ENCODE measurements at regions not wholly inside any gene's neighbourhood (a gene's known extent, or its start where the extent isn't known, plus 50 kb on each side); places are given as distances from the start of the nearest gene placed in this dataset.
"Not testable (repeated sequence)": the region's sequence is repeated elsewhere in the genome, so short reads cannot be mapped to it uniquely, and the experiment has no call there.

DNA sequence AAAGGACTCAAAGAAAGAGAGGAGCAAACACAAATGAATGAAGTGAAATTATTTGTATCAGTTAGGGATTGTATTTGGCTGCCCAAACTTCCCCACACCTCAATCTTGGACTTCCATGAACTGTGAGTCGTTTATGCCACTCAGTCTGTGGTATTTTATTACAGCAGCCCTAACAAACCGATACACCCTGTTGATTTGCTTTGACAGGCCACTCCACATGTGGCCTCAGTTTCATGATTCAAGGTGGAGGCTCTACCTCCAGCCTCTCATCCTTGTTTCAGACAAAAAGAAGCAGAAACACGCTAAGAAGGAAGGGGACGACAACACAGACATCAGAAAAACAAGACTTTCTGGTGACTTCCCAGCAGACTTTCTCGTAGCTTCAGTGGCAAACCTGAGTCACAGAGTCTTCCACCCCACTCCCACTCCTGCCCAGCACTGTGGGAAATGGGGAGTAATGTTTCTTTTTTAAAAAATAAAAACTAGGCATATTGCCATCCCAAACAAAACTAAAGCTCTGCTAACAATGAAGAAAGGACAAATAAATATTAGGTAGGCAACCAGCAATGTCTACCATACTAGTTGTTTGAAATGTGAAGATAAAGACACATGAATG, 52.2 kb upstream of the ABCA1 start:
- intact Hi-C loops (cut with micrococcal nuclease), result no loop called here

DNA sequence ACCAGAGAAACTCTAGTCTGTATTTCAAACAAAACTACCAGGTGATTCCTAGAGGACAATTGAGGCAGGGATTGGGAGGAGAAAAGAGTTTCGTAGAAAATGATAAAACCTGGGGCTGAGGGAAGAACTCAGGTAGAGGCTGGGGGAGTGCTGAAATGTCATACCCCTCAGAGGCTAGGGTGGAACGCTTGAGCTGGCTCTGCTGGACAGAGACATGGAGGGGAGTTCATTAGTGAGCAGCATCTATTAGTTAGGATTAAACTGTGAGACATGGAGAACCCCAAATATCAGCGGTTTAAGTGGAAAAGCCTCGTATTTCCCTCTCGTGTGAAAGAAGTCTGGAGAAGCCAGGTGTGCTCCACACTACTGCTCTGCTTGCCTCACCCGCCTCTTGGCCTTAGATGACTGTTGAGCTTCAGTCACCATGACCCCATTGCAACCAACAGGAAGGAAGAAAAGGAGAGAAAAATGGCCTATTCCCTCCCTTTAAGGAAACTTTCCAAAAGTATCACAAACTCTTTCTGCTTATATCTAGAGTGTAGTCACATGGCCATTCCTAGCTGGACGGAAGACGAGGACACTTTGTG, 53.7 kb upstream of the ABCA1 start:
- intact Hi-C loops (cut with micrococcal nuclease), result no loop called here

DNA sequence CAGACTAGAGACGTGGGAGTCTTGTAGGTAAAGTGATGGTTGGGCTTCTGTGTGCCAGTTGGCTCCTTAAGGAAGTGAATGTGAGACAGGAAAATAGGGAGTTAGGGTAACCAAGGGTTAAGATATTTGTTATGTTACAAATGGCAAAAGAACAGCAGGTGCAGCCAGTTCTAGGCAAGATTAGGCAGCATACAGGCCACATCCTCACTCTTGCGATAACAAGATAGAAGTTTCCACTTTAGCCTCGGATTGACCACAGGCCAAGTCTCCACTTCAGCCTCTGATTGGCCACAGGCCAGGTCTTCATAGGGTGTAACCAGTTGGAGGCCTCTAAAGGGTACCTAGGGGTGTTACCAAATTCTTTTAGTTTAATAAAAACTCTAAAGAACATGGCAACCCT, 54.6 kb upstream of the ABCA1 start:
- intact Hi-C loops (cut with micrococcal nuclease), result no loop called here

DNA sequence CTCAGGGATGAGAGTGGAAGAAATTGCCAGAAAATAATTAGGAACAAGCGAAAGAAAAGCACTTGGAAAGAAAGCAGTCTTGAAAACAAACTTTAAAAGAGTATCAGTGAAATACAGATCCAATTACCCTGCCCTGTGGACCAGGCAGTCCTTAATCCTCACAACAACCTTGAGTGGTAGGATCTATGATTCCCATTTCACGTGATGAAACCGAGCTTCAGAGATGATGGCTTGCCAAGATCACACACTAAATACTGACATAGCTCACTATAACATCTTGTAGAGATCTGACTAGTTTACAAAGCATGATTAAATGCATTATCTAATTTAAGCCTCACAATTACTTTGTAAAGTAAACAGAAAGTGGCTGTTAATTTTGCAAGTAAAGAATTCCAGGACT, 55.5 kb upstream of the ABCA1 start:
- intact Hi-C loops (cut with micrococcal nuclease), result no loop called here

DNA sequence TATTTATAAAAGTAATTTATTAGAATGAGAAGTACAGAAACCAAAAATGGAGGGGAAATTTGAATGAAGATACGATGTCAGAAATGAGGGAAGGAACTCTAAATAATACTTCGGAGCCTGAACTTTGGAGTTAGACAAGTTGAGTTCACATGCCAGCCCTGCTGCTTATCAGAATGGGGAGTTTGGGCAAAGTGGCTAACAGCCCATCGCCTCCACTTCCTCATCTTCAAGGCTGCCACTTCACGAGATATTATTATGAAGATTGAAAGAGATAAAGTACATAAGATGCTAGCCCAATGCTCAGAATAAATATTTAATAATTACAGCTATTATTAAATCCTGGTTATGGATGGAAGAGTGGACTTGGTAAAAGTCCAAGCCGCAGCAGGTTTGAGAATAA, 56.2 kb upstream of the ABCA1 start:
- intact Hi-C loops (cut with micrococcal nuclease), result loop anchor here (1.0 kb wide), 1 partner anchor 16 kb away; no protein-coding TSS in a partner anchor

DNA sequence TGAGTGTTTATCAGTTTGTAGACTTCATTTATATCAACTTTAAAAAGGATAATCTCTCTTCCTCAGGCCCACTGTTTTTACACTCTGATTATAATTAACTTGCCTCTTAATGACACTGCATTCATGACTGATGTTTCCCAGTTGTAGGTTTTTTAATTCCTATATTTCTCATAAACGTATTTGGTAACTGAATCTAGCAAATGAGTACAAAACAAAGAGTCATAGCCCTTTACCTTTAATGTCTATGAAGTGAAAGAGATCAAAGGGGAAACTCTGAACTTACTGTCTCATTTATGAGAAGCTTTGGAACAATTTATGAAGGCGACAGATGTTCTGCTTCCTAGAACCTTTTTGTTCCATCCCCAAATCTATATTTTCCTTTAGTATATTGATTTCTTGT, 56.6 kb upstream of the ABCA1 start:
- intact Hi-C loops (cut with micrococcal nuclease), result loop anchor here (1.0 kb wide), 1 partner anchor 16 kb away; no protein-coding TSS in a partner anchor

DNA sequence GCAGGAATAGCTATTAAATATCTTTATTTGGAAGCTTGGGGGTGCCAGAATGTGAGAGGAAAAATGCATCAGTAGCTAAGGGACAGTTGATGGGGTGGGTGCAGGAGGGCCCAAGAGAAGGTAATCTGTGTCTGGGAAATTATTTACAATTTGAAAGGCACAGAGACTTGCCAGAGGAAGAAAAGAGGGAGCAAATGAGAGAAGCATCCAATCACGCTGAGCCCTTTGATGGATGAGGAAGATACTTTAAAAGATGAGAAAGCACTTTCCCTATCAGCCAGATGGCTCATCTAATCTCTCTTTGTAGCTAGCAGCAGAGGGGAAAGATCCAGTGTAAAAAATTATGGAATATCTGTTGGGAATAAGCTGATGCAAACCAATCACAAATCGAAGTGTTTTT, 57.0 kb upstream of the ABCA1 start:
- intact Hi-C loops (cut with micrococcal nuclease), result loop anchor here (1.0 kb wide), 1 partner anchor 17 kb away; no protein-coding TSS in a partner anchor

DNA sequence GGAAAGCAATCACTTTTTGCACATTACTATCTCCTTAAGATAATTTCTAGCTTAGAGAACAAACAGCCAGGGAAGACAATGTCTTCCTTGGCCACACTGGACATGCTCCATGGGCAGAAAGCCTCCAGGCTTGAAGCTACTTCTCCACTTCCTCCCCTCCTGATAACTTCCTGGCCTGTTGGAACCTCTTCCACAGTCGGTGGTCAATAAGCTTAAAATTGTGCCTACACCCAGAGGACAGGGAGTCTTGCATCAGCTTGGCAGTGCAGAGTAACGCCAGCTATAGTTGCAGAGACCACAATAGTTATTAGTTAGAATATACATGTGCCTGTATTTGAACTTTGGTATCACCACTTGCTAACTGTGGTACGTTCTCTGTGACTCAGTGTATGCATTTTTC, 58.1 kb upstream of the ABCA1 start:
- intact Hi-C loops (cut with micrococcal nuclease), result no loop called here

DNA sequence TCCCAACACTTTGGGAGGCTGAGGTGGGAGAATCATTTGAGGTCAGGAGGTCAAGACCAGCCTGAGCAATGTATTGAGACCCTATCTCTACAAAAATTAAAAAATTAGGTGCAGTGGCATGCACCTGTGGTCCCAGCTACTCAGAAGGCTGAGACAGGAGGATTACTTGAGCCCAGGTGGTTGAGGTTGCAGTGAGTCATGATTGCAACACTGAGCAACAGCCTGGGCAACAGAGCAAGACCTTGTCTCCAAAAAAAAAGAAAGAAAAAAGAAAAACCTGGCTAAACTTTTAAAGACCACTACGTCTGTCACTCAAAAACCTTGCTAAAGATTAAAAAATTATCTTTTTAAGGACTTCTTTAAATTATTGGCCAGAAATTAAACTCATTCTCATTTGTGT, 59.8 kb upstream of the ABCA1 start:
- intact Hi-C loops (cut with micrococcal nuclease), result no loop called here

DNA sequence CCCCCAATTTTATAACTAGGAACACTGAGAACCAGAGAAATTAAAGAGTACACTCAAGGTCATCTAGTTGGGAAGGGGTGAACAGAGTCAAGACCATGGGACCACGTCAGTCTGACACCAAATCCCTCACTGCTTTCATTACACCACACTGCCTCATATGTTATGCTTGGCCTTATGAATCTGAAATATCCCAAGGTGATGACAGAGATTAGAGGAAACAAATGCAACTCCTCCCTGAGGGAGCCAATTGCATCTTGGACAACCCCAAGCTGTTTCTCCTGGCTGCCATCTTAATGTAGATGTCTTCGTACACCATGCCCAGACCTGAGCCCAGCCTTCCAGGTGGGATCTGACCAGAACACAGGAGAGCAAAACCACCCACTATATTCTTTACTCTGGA, 60.6 kb upstream of the ABCA1 start:
- intact Hi-C loops (cut with micrococcal nuclease), result no loop called here

DNA sequence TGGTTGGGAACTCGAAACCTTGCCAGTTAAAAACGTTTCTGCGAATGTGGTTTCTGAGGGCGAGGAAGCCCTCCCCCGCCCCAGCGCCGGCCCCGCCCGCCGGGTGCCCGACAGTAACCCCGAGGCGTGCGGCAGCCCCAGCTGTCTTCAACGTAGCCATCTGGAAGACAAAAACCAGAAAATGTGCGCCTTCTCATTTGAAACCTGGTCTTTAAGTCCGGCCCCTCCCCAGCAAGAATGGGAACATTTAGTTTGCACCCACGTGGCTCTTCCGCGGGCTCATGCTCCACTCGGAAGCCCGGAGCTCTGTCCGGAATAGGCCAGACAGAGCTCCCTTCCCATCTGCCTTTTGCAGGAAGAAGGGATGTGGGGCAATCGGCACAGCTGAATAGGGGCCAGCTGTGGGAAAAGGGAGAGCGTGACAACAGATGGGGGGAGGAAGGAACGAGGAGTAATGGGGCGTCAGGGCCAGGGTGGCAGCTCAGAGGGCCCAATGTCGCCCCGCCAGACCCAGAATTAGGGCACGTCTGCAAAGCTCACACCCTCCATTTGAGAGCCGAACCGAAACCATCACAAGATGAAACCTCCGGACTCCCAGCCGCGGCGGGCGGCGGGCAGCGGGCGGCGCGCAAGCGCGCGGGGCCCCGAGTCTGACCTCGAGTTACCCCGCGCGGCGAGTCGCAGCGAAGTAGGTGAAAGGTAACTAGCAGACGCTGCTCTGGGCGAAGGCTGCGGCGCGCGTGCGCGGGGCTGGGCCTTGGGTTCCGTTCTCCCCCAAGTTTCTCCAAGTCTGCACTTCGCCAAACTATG, 63.4 kb upstream of the ABCA1 start:
- intact Hi-C loops (cut with micrococcal nuclease), result loop anchor here (1.0 to 5.0 kb wide), 15 partner anchors 23 to 896 kb away; partner anchors contain the start of genes ABCA1, FKTN, FSD1L and NIPSNAP3A

DNA sequence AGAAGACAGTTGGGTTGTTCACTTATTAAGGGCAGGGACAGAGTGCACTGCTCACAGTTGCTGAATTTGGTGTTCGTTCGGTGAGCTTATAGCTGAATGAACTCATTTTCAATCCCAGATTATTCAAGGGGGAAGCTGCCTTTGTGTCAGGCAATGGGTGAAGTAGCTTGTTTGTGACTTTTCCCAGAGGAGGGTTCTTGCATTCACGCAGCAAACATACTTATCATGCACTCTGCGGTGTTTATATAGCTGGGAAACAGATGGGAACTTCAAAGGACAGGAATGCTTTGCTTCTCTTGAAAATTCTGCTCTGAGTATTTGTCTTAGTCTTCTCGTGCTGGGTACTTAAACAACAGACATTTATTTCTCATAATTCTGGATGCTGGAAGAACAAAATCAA, 64.7 kb upstream of the ABCA1 start:
- intact Hi-C loops (cut with micrococcal nuclease), result loop anchor here (5.0 kb wide), 3 partner anchors 130 to 565 kb away; partner anchors contain the start of gene FKTN

DNA sequence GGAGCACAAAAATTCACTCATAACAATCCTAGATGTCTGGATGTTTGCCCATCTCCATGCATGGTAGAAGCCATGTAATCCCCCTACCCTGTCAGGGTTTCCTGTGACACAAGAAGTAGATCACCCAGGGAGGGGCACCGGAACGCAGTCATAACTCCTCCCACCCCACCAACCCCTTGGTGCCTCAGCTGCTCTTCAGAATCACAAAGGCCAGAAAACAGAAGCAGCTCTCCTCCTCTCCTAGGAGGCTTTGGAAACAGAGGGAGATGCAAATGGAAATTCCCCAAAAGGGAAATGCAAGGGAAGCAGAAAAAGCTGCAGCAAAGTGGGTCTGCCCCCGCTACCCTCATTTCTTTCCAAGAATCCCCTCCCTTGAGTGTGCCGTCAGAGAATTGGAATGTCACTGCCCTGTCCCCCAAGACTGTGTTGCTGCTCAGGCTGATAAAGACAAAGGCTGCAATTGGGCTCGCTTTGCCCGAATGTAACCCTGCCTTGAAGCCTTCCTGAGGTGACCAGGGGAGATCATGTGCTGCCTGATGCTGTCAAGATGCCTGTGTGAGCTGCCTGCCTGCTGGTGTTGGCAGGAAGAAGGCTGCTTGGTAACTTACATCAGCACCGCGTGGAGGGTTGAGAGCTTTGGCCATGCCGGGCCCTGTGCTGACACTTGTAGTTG, 65.5 kb upstream of the ABCA1 start:
- intact Hi-C loops (cut with micrococcal nuclease), result loop anchor here (5.0 kb wide), 3 partner anchors 131 to 564 kb away; partner anchors contain the start of gene FKTN

DNA sequence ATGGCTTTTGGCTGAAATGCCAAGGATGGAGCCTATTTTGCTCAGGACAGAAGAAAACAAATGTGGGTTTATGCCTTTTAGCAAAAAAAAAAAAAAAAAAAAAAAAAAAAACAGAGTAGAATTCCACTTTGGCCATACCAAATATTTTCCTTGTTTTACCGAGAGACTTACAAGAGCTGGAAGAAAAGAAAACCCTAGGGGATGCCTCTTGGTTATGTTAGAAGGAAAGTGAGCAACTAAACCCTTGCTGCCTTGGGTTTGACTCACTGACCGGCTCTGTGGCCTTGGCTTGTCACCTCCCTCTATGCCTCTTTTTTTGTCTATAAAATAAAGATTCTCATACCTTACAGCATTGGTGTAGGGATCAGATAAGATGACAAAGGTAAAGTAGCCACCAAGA, 69.6 kb upstream of the ABCA1 start:
- intact Hi-C loops (cut with micrococcal nuclease), result no loop called here

DNA sequence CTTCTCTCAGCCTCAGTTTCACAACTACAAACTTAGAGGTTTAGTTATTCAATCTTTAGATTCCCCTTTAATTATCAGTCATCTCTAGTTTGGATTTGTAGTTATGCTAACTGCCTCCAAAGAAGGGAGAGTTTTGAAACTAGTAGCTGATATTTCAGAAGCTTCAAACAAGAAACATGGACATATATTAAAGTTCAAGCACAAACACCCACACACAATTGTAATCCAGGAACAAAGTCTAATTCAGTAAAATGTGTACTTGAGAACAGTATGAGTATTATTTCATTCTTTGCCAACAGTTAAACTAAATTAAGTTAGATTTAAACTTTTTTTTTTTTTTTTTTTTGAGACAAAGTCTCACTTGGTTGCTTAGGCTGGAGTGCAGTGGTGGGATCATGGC, 71.2 kb upstream of the ABCA1 start:
- intact Hi-C loops (cut with micrococcal nuclease), result no loop called here

DNA sequence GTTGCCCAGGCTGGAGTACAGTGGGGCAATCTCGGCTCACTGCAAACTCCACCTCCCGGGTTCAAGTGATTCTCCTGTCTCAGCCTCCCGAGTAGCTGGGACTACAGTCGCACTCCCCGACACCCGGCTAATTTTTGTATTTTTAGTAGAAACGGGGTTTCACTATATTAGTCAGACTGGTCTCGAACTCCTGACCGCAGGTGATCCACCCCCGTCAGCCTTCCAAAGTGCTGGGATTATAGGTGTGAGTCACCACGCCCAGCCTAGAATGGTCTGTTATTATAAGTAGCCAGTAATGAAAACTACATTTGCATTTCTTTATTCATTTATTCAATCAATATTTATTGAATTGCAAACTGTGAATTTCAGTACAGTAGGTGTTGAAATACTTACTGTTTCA, 72.6 kb upstream of the ABCA1 start:
- intact Hi-C loops (cut with micrococcal nuclease), result not testable (repeated sequence)

DNA sequence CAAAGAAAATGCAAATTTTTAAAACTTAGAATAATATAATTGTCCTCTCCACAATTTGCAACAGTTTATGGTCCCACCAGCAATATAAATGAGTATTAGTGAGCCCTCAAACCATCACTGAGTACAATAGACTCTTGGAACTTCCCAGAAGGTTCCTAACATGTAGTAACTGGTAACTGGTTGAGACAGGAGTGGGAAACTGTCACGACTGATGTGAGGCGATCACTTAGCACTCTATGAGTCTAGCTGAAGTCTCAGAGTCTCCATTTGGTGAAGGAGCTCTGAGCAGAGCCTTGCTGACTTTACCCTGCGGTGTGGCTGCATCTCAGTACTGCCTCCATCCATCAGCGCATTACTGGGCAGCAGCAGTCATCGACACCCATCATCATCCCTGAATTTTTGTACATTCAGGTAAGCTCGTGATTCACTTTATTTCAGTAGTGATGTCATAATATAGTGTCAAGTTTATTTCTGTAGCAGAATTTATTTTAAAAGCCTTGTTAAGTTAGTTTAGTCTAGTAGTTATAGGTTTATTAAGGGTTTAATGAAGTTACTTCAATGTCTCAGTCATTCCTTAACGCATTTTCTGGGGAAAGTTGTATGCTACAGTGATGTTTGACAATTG, 76.6 kb upstream of the ABCA1 start:
- intact Hi-C loops (cut with micrococcal nuclease), result no loop called here

DNA sequence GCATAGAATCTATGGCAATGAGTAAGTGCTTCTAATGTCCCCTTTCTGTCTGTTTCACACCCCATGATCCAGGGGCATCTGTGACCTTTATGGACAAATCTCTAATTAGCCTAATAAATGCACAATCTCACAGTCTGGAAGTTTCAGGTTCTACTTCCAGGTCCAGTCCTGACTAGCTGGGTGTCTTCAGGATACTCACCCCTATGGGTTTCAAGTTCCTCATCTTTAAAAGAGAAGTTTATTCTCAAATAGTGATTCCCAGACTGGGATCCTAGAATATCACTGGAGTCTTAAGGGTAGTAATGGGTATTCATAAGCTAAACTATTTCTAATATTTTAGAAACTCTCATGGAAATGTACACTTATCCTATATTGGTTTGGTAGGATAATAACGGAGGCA, 77.2 kb upstream of the ABCA1 start:
- intact Hi-C loops (cut with micrococcal nuclease), result no loop called here

DNA sequence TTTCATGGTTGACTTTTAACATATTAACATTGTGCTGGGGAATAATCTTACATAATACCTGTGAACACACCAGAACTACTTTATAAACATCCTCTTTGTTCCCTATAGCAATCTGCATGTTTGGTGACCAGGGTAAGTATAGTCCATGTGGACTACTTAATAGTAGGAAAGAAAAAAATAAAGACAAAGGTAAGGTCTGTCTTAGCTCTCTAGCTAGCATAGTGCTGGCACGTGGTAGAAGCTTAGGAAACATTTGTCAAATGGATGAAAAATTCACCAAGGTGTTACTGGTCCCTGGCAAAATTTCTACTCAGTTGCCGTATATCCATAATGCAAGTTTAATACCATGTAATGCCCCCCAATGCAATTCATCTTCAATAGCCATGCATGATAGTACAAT, 78.6 kb upstream of the ABCA1 start:
- intact Hi-C loops (cut with micrococcal nuclease), result no loop called here

DNA sequence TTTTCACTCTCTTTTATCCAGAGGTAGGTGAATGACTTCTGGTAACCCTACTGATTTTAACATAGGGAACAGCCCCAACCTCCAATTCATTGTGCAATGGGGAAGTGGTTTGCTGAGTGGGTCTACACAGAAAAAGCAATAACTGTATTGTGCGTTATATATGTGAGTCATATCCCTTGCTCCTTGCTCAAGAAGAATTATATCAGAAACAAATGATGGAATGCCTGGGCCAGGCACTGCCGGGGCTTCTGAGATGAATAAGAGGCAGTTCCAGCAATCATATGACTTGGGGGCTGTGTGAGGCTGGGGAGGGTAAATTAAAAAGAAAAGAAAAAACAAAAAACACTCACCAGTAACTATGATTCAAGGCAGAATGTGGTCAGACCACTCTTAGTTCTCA, 79.2 kb upstream of the ABCA1 start:
- intact Hi-C loops (cut with micrococcal nuclease), result no loop called here

DNA sequence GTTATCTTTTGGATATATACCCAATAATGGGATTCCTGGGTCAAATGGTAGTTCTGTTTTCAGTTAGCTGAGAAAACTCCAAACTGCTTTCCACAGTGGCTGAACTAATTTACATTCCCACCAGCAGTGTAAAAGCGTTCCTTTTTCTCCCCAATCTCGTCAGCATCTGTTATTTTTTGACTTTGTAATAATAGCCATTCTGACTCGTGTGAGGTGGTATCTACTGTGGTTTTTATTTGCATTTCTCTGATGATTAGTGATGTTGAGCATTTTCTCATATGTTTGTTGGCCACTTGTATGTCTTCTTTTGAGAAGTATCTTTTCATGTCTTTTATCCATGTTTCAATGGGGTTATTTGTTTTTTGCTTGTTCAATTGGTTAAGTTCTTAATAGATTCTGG, 82.1 kb upstream of the ABCA1 start:
- intact Hi-C loops (cut with micrococcal nuclease), result not testable (repeated sequence)
